Stimulated activated naive CD8-positive, alpha-beta T cell treated with anti-CD3 and anti-CD28 coated beads, Interleukin-15, Interleukin-2, amounts not matched to agents 100 U/mL and 50 U/mL, for 24 hours (primary cell): ENCODE measurements at regions not wholly inside any gene's neighbourhood (a gene's known extent, or its start where the extent isn't known, plus 50 kb on each side); places are given as distances from the start of the nearest gene placed in this dataset.

Experiments used
- ATAC-seq: fragments of 150-1000 bp; cut with Tn5 transposase; one replicate; pipeline ENCODE4 v1.10.0; 2021
- DNase-seq: peaks from one replicate; pipeline ENCODE4 v3.0.0; 2021

DNA sequence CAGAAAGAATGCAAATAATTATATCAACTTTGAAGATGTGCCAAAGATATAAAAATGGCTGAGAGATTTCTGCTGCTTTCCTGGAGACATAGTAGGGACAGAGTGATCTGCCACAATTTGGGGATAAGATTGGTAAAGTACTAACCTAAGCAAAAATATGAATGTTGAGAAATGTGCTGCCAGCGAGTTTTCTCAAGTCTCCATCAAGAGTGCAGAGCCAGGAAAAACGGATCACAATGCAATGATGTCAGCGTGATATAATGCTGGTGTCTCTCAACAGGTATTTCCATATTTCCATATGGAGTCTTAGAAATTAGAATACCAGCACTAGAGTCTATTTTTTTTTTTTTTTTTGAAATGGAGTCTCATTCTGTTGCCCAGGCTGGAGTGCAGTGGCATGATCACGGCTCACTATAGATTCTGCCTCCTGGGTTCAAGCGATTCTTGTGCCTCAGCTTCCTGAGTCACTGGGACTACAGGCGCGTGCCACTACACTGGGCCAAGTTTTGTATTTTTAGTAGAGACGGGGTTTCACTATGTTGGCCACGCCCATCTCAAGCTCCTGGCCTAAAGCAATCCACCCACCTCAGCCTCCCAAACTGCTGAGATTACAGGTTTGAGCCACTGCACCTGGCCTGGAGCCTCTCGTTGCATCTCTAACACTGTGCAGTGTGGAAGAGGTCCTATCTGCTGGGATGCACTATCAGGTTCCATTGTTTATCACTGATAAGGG is 893.5 kb downstream of the TRIML1 start:
- no peak for ATAC-seq
- no peak for DNase-seq

DNA sequence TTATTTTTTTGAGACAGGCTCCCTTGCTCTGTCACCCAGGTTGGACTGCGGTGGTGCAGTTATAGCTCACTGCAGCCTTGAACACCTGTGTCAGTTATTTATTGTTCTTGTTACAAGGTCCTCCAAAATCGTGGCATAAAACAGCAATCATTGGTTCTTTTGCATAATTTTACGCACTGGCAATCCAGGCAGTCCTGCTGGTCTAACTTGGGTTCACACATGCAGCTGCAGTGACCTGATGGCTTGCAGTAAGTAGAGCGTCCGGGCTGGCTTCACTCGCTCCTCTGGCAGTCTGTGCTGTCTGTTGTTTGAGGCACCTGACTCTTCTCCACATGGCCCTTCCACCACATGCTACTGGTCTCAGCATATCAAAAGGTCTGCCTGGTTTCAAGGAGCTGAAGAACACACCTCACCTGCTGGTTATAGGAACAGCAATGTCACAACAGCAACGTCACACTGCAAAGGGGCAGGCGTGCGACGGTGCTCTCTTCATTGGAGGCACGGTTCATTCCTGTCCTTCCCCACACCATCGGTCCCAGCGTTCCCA is 894.6 kb downstream of the TRIML1 start:
- no peak for DNase-seq
- ATAC-seq, result no peak

DNA sequence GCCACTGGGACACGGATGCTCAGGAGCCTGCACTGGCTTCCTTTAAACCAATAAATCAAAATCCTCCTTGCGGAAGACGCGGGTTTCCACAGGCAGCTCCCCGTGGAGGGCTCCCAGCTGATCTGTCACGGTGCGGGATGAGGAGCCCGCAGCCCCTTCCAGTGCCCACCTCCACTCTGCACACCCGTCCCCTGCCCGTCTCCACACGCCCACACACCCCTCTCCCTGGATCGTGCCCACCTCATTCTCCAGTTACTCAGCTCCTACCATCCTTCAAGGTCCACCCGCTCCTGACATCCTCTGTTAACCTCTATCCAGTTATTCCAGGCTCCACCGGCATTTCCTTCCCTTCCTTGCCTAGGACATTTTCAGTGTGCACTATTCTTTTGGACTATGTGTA is 895.9 kb downstream of the TRIML1 start:
- DNase-seq, result no peak
- no peak for ATAC-seq

- ATAC-seq, result no peak
- DNase-seq, result no peak
Measured at GRCh38 chr4:189035654-189036053, 896.4 kb downstream of the TRIML1 start.

DNA sequence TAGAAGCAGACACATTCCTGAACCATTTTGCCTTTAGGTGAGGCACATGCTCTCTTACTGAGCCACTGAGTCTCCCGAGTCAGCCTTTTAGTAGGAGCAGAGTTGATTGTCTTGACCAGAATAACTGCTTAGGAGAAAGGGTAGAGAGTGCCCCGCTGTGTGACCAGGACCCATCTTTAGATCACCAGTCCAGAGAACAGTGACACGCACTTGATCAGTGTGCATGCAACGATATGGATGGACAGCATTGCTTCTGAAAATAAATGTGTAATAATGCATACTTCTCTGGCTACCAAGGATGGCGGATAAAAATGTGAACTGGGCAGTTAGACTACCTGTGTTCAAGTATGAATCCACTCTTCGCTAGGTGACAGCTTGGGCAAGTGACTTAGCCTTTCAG is 897.7 kb downstream of the TRIML1 start:
- DNase-seq (no peak), ATAC-seq (no peak)

DNA sequence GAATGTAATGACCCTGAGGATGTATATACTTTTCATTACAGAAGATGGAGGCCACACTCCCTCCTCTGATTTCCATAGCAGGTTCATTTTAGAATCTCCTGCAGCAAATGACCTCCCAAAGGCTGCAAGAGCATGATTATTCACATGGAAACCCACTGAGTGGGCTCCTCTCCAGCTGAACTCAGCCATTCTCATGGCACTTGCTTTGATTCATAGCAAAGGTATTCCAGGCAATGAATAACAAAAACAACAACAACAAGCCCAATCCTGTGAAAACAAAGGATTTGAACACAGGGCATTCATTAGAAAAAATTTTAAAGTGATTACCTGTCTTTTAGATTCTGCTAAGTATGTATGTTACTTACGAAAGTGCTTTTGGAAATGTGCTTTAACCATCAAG is 894.0 kb upstream of the FRG1 start:
- DNase-seq (no peak), ATAC-seq (no peak)

GRCh38 chr4:189048119-189048518 is 892.6 kb upstream of the FRG1 start:
- ATAC-seq, result no peak
- no peak for DNase-seq

- no peak for ATAC-seq
- DNase-seq, result no peak
Measured at GRCh38 chr4:189049682-189050081, 891.0 kb upstream of the FRG1 start.

- DNase-seq (no peak), ATAC-seq (no peak)
Measured at GRCh38 chr4:189050643-189051042, 890.0 kb upstream of the FRG1 start.

DNA sequence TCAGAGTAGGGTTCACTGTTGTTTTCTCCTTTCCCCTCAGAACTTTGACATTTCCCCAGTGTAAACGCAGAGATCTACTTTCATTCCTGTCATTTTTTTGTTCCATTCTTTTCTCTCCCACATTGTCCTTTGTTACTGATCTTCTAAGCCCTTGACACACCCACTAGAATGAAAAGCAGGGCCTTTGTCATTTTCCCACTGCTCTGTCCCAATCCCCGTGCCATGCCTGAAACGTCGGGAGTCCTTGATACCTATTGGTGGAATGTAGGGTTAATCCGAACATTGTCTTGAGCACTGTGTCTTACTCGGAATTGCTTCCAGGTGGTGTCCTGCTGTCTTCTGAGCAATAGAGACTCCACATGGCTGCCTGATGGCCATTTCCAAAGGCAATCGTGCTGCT is 887.1 kb upstream of the FRG1 start:
- no peak for ATAC-seq

DNA sequence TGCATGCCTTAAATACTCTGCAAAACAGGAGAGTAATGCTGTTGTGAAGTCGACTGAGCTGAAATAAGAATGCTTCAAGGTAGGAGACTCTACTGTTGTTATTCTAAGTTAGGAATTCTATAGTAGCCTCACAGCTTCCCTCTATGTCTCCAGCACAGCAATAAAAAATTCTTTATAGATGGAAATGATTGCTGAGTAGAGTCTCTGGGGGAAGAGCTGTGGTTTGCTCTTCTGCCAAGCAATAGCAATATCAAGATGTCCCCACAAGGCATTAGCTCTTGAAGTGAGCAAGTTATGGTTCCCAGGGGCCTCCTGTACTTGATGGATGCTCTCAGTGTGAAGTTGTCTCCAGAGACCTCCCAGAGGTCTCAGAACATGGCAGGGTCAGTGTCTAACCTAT is 880.6 kb upstream of the FRG1 start:
- ATAC-seq, result no peak
- no peak for DNase-seq

More for the DNA sequence above, 887.1 kb upstream of the FRG1 start:
- no peak for DNase-seq

DNA sequence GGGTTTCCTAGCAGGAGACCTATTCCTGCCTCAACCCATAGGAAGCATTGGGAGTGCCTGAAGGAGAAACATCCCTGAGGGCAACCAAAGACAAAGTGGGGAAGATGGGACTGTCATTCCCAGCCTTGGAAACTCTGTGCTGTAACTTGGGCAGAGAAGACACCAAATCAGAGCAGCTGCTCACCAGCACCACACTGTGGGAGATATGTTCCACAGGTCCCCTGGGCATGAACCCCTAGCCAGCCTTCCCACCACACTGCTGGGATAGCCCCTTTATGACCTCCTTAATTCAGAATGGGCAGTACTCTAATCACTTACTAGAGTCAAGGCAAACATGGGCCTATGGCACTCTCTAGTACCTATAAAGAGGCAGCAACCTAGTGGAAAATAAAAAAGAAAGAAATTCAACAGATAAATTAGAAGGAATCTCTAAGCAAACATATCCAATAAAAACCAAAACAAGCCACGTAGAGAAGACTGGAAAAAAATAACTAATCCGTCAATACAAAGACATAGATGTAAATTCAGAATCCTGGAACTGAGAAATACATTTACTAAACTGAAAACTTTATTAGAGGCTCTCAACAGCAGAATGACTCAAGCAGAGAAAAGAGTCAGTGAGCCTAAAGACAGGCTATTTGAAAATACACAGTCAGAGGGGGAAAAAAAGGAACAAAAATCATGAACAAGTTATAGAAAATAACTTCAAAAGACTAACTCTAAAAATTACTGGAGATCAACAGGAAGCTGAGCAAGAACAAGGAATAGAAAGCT is 878.4 kb upstream of the FRG1 start:
- ATAC-seq, result no peak
- no peak for DNase-seq

DNA sequence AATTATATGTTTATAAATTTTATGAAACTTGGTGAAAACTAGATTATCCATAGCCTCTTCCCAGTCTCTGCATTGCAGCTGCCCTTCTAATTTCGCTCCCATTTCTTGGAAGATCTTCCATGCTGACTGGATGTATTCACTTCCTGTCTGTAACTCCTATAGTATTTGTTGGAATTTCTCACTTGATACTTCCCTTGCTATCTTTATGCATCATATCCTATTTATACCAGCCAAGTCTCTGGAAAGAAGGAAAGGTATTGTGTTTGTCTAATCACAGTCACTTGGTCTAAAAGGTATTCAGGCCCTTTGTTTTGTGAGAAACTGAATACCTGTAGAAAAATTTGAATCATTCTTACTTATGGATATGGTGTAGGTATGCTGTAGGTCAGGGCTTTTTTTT is 870.9 kb upstream of the FRG1 start:
- no peak for DNase-seq
- no peak for ATAC-seq

- ATAC-seq (no peak), DNase-seq (no peak)
Measured at GRCh38 chr4:189071241-189071640, 869.4 kb upstream of the FRG1 start.

GRCh38 chr4:189073739-189074138 is 866.9 kb upstream of the FRG1 start:
- ATAC-seq (no peak), DNase-seq (no peak)

- no peak for ATAC-seq
- no peak for DNase-seq
Measured at GRCh38 chr4:189081826-189082225, 858.8 kb upstream of the FRG1 start.

GRCh38 chr4:189083769-189084168 is 856.9 kb upstream of the FRG1 start:
- DNase-seq (no peak), ATAC-seq (no peak)

- no peak for ATAC-seq
- no peak for DNase-seq
Measured at GRCh38 chr4:189084671-189085070, 856.0 kb upstream of the FRG1 start.

DNA sequence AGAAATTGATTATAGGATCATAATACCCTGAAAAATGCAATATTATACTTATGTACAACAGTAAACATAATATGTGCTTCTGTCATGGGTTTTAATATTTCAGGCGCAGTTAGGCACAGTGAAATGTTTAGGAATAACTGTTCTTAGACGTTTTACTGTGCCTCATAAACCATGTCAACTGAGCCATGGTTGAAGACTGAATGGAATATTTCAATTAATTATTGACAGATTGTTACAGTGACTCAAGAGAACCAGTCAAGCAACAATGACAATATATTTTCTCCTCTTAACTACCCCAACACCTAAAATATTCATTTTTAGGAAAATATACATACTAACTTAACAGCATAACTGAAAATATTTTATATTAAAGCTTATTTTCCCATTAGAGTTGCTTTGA is 852.7 kb upstream of the FRG1 start:
- ATAC-seq, result no peak
- no peak for DNase-seq

DNA sequence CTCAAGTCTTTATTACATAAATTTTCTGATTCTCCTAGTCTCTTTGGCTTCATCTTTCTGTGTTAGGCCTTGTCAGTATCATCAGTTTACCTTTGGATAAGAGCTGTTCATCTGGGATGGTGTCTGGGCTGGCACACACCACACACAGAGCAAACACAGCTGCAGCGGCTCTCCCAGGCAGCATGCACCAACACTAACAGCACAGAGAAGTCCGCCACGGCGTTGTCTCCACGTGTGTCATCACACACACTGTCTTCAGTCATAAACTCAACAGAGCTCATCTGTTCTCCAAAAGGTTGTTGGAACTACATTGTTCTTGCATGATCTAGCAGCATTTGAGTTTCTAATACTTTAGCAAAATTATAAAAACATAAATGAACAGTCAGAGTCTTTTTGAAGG is 851.9 kb upstream of the FRG1 start:
- ATAC-seq (no peak), DNase-seq (no peak)

- ATAC-seq, result no peak
- no peak for DNase-seq
Measured at GRCh38 chr4:189090174-189090814, 850.4 kb upstream of the FRG1 start.

GRCh38 chr4:189092581-189092980 is 848.1 kb upstream of the FRG1 start:
- ATAC-seq (no peak), DNase-seq (no peak)

GRCh38 chr4:189096108-189096507 is 844.6 kb upstream of the FRG1 start:
- DNase-seq (no peak), ATAC-seq (no peak)
